ENCODE measurements at regions not wholly inside any gene's neighbourhood (a gene's known extent, or its start where the extent isn't known, plus 50 kb on each side); places are given as distances from the start of the nearest gene placed in this dataset.

GRCh38 chr12:87766044-87766443, 263.2 kb downstream of the C12orf50 start:
- TF ChIP-seq POLR2AphosphoS5 (IDR thresholded peaks at IDR 0.05): no peak
- no peak for TF ChIP-seq EZH2 (IDR thresholded peaks at IDR 0.05; ENCODE audit: borderline replicate concordance, insufficient read depth, low read length, poor library complexity, severe bottlenecking)
- TF ChIP-seq EP300 (conservative IDR thresholded peaks at IDR 0.05; ENCODE audit: poor library complexity, severe bottlenecking): no peak
- no peak for TF ChIP-seq TAF1 (IDR thresholded peaks at IDR 0.05; ENCODE audit: low read depth)
- TF ChIP-seq SMC3 (conservative IDR thresholded peaks at IDR 0.05; ENCODE audit: poor library complexity): no peak
- TF ChIP-seq REST (IDR thresholded peaks at IDR 0.05; ENCODE audit: borderline replicate concordance): no peak
- TF ChIP-seq RAD21 (conservative IDR thresholded peaks at IDR 0.05): no peak
- TF ChIP-seq, protein P1, sequence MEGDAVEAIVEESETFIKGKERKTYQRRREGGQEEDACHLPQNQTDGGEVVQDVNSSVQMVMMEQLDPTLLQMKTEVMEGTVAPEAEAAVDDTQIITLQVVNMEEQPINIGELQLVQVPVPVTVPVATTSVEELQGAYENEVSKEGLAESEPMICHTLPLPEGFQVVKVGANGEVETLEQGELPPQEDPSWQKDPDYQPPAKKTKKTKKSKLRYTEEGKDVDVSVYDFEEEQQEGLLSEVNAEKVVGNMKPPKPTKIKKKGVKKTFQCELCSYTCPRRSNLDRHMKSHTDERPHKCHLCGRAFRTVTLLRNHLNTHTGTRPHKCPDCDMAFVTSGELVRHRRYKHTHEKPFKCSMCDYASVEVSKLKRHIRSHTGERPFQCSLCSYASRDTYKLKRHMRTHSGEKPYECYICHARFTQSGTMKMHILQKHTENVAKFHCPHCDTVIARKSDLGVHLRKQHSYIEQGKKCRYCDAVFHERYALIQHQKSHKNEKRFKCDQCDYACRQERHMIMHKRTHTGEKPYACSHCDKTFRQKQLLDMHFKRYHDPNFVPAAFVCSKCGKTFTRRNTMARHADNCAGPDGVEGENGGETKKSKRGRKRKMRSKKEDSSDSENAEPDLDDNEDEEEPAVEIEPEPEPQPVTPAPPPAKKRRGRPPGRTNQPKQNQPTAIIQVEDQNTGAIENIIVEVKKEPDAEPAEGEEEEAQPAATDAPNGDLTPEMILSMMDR (IDR thresholded peaks at IDR 0.05; ENCODE audit: poor library complexity, severe bottlenecking): no peak
- TF ChIP-seq MXI1 (conservative IDR thresholded peaks at IDR 0.05; ENCODE audit: poor library complexity, severe bottlenecking): no peak

DNA sequence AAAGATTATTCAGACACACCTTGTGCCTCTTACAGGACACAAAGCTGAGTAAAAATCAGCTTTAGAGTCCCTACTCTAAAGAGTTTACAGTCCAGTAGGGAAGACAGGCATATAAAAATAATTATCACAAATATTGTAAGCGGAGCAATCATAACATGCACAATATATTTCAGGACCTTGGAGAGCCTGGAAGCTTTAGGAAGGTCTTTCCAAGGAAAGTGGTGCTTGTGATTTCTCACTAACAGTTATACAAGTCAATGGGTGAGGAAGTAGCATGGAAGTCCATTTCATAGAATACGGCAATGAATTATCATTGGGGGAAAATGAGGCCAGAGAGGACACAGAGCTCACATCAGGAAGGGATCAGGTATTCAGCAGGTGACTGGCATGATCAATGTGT, 268.3 kb downstream of the C12orf50 start:
- no peak overlapping the region for H3K4me2 ChIP-seq (ENCODE audit: low read length)

More at GRCh38 chr12:87766044-87766443, 263.2 kb downstream of the C12orf50 start:
- H3K79me2 ChIP-seq (replicated peaks; ENCODE audit: insufficient read depth, low read length): no peaks in the 10 kb centered on the region
- no peaks in the 10 kb centered on the region for H3F3A ChIP-seq (ENCODE audit: insufficient read depth, low read length, poor library complexity, severe bottlenecking)
- H3K9me2 ChIP-seq (ENCODE audit: insufficient read depth, low read length): no peaks in the 10 kb centered on the region
- H3K27me3 ChIP-seq (ENCODE audit: insufficient read depth, low read depth, low read length): no peaks in the 10 kb centered on the region
- no peak overlapping the region for H3K9ac ChIP-seq (ENCODE audit: low read length)
- no peak overlapping the region for H3K27ac ChIP-seq (ENCODE audit: low read length)
- H3K36me3 ChIP-seq (ENCODE audit: insufficient read depth, low read length): no peaks in the 10 kb centered on the region
- no peaks in the 10 kb centered on the region for H3K9me3 ChIP-seq (ENCODE audit: low read length)
- no peak overlapping the region for H3K4me2 ChIP-seq (ENCODE audit: low read length)
- H4K20me1 ChIP-seq (ENCODE audit: insufficient read depth): no peaks in the 10 kb centered on the region
- H3K4me3 ChIP-seq (ENCODE audit: low read length): no peak overlapping the region
- no peak overlapping the region for H2AFZ ChIP-seq (ENCODE audit: low read depth, low read length)

More for the DNA sequence above, 268.3 kb downstream of the C12orf50 start:
- TF ChIP-seq REST (IDR thresholded peaks at IDR 0.05; ENCODE audit: borderline replicate concordance): no peak
- Histone ChIP-seq H3K27me3 (ENCODE audit: insufficient read depth, low read depth, low read length) (no peaks in the 10 kb centered on the region), H3K9me3 (ENCODE audit: low read length) (no peaks in the 10 kb centered on the region), H3K79me2 (replicated peaks; ENCODE audit: insufficient read depth, low read length) (no peaks in the 10 kb centered on the region), H3F3A (ENCODE audit: insufficient read depth, low read length, poor library complexity, severe bottlenecking) (no peaks in the 10 kb centered on the region), H3K9ac (ENCODE audit: low read length) (no peak overlapping the region), H3K27ac (ENCODE audit: low read length) (no peak overlapping the region), H3K36me3 (ENCODE audit: insufficient read depth, low read length) (no peaks in the 10 kb centered on the region), H3K9me2 (ENCODE audit: insufficient read depth, low read length) (no peaks in the 10 kb centered on the region), H4K20me1 (ENCODE audit: insufficient read depth) (no peaks in the 10 kb centered on the region), H2AFZ (ENCODE audit: low read depth, low read length) (no peak overlapping the region), H3K4me3 (ENCODE audit: low read length) (no peak overlapping the region)

Measured in neural cell (in vitro differentiated cells).